Right renal cortex interstitium (tissue), 3 donors: ENCODE measurements at regions not wholly inside any gene's neighbourhood (a gene's known extent, or its start where the extent isn't known, plus 50 kb on each side); places are given as distances from the start of the nearest gene placed in this dataset.

Experiments used
- DNase-seq, 3 donors: peaks; one replicate each; pipeline ENCODE4 v3.0.0-alpha.2; 2013; ENCODE audit warnings: low read depth in 3 of 3, low spot score in 2 of 3

- no peak for DNase-seq
These were observed 583.9 kb upstream of the MIR17HG start for GRCh38 chr13:90763476-90764150.

DNA sequence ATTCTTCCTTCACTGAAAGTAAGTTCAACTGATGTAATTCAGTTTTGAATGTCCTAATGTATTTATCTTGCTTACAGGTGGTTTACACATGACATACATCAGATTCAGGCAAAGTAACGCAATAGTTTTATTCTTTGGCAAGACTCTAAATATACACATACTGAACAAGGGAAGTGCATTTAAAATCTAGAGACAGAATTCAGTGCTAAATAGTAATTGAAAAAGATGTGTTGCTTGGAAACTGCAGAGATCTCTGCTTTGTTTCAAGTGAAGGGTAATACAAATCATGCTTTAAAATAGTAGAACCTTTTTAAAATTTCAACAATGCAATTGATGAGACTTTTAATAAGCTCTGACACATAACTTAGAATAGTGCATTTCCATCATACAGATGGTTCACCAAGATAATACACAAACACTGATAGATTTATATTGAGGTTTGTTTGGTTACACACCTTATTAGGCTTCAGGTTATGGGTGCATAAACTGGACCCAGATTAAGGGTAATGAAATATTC, 581.0 kb upstream of the MIR17HG start:
- no peak for DNase-seq

- no peak for DNase-seq
These were observed 579.4 kb upstream of the MIR17HG start for GRCh38 chr13:90768116-90768515.

DNA sequence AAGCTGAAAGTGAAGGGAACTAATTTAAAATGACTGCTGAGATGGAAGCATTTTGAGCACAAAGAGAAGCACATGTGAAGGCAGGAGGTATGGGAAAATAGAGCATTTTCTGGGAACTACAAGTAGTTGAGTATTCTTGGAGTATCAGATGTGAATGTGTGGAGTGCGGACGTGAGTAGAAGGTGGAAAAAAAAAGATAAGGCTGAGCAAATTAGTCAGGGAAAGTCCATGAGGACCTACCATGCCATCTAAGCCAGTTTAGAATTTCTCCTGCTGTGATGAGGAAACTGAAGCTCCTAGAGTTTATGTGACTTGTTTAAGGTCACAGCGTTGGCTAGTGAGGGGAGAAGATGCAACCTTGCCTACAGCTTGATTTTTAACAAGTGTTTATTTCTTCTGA, 578.1 kb upstream of the MIR17HG start:
- DNase-seq = no peak

DNA sequence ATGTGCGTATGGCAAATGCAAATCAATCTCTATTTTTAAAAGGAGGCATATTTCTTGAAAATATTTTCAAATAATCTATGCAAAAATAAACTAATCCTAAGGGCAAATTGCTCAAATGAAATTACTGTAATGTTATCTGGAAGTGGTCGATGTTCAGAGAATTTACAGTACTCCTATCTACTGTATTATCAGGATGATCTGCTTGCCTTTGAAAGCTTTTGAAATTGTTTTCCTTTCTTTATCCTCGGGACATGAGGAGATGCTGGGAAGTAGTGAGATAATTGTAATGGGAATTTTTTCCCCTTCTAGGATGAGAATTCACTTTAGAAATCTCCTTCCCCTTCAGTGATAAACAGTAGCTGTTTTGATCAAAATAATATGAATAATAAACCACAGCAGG, 577.2 kb upstream of the MIR17HG start:
- DNase-seq = no peak

DNA sequence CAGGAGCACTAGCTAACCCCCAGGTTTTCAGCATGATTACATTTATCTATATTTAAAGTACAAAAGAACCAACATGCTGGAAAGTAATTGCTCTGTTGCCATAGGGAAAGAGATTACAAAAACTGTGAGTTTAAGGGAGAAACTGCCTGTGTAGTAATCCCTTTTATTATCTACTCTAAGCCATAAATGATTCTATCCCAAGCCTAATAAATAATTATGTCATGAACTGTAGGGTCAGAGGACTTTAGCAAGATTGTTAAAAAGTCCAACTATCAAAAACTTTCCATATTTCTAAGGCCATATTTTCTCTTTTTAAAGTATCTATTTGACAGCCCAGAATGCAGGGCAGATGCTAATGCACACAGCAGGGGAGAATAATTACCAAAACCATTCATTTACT, 573.8 kb upstream of the MIR17HG start:
- DNase-seq = no peak

DNA sequence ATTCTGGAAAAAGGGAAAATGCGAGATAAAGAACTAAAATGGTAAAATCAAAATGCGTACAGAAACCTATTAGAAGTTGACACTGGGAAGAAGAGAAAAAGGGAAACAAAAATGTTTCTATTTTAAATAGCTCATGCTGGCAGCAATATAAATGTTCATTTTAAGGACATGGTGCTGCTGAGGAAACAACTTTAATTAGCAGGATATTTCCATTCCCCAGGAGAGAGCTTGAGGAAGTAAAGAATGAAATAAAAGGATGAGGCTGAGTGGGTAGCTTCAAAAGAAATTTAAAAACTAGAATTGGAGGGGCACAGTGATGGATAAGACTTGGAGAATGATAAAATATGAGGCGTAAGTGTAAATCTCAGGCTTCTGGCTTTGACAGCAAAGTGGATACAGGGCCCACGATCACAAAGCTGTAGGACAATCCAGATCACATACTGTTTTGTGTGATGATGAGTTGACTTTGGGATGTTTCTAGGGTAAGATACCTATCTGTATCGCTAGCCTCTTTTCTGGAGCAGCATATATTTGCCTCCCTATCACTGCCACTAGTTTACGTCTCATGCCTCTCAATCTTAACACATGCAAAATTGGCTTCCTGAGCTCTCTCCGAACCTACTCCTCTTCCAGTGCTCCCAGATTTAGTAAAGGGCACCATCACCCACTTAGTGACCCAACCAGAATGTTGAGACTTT, 571.3 kb upstream of the MIR17HG start:
- DNase-seq = no peak

DNA sequence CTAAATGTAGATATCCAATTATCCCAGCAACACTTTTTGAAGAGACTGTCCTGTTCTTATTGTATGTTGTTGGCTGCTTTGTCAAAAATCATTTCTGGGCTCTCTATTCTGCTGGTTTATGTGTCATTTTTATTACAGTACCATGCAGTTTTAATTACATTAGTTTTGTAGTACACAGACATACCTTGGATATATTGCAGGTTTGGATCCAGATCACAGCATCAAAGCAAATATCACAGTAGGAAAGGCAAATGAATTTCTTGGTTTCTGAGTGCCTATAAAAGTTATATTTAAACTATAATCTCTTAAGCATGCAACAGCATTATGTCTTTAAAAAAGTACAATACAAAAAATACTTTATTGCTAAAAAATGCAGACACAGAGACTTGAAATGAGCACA, 564.2 kb upstream of the MIR17HG start:
- DNase-seq = no peak

DNA sequence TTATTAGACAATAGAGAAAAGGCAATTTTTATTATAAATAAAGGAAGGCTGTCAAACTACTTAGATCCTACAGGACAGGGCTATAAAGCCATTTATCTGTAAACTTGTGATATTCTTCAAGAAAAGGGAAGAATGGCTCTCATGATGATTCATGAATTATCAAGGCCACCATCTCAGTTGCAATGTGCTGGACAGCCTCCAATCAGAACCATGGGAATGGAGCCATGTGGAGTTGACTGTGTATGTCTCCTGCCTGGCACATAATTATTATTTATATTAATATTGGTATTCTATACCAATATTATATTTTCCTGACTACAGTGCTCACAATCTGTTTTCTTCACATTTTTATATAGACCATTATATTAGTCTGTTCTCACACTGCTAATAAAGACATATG, 560.5 kb upstream of the MIR17HG start:
- no peak for DNase-seq

DNA sequence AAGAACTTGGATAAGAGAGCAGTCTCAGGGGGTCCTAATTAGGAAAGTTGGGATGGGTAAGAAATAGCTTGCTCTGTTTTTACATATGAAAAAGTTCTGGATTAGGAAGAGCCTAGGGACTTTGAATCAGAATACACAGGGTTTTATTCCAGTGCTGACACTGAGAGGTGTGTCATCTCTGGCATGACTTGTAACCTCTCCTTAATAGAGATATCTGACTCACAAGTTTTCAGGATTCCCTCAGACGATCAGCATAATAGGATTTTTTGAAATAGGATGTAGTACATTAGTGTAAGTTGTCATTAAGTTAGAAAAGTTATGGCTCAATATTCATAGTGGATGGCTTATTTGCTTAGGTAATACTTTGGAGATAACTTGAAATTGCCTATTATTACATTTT, 555.2 kb upstream of the MIR17HG start:
- DNase-seq = no peak

GRCh38 chr13:90793261-90793820, 554.1 kb upstream of the MIR17HG start:
- DNase-seq = no peak

DNA sequence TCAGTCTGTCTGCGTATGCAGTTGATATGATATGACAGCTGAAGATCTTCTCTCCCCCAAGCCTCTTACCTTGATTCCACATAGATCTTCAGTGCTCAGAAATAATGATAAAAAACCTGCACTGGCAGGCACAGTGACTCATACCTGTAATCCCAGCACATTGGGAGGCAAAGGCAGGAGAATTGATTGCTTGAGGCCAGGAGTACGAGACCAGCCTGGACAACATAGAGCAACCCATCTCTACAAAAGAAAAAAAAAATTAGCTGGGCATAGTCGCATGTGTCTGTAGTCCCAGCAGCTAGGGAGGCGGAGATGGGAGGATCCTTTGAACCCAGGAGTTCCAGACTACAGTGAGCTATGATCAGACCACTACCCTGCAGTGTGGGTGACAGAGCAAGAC, 551.0 kb upstream of the MIR17HG start:
- DNase-seq = no peak

DNA sequence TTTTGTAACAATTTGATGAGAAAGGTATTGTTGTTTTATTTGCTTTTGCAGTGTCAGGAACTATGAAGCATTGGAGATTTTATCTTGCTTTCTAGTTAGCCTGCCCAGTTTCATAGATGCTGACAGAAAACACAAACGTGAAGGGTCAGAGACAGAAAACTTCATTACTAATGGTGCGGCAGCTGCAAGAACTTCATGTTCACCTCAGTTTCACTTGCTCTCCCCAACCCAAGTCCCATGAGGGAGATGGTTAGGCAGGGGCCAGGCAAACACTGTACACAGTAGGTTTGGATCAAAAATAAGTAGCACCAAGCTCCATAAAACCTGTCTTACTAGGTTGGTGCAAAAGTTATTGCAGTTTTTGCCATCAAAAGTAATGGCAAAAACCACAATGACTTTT, 550.2 kb upstream of the MIR17HG start:
- DNase-seq = no peak

GRCh38 chr13:90798381-90798780, 549.1 kb upstream of the MIR17HG start:
- no peak for DNase-seq

GRCh38 chr13:90800082-90800746, 547.3 kb upstream of the MIR17HG start:
- DNase-seq = no peak

- no peak for DNase-seq
These were observed 545.9 kb upstream of the MIR17HG start for GRCh38 chr13:90801621-90802020.

DNA sequence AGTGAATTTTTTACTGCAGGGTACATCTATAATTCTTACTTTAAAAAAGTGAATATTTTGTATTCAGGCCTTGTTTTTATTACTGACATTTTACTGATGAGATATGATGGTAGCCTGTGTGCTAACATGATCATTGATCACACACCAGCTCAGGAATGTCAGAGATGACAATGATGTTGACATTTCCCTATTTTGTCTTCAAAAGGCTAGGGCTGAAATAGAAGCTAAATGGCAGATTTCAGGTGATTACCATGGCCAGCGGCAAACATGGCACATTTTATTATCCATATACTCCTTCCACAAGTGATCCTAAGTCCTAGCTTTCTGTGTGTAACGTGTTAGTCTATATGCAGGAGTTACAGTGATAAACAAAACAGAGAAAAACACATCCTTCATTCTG, 544.3 kb upstream of the MIR17HG start:
- DNase-seq = no peak

GRCh38 chr13:90806016-90806615, 541.4 kb upstream of the MIR17HG start:
- no peak for DNase-seq

GRCh38 chr13:90806892-90807291, 540.6 kb upstream of the MIR17HG start:
- DNase-seq = no peak

GRCh38 chr13:90808838-90809237, 538.6 kb upstream of the MIR17HG start:
- DNase-seq = no peak

- no peak for DNase-seq
These were observed 523.5 kb upstream of the MIR17HG start for GRCh38 chr13:90824032-90824431.
